Stimulated activated CD4-positive, alpha-beta T cell treated with anti-CD3 and anti-CD28 coated beads, Interleukin-2, amount 100 ng/mL, for 4 hours (primary cell): ENCODE measurements at regions not wholly inside any gene's neighbourhood (a gene's known extent, or its start where the extent isn't known, plus 50 kb on each side); places are given as distances from the start of the nearest gene placed in this dataset.

Experiments
- DNase-seq: peaks from one replicate; pipeline ENCODE4 v3.0.0-alpha.2; 2020; ENCODE audit warnings: low read depth

DNA sequence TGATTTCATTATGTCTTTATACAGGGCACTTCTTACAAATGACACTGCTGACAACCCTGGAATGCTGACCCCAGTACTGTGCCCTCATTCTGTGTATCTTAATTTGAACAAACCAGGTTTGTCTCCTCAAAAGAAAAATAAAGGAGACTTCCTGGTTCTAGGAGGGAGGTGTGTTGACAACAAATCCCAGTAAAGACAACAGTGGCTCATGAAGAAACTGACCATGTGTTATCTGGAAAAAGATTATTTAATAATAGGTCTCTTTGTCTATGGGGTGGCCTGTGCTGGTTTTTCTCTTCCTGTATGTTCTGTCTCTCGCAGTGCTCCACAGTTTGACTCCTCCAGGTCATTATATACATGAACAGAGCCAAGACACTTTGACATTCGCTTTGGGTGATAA is 454.6 kb downstream of the LMO4 start:
- DNase-seq: no peak

DNA sequence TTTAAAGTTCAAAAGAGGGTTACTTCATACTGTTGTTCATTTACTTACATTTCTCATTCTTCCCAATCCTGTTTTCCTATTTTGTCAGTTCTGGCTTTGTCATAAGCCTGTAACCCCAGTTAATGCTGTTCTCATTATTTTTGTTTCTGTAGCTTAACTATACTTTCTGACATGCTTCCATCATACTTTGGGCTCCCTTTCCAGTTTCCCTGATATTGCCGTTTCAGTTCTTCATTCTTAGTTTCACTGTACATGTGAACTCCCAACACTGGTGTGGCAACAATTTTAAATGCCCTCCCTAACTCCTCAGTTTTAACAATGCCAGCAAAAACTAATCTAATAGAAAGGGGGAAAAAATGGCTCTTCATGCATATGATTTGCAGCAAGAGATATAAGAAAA is 456.7 kb downstream of the LMO4 start:
- DNase-seq: no peak

DNA sequence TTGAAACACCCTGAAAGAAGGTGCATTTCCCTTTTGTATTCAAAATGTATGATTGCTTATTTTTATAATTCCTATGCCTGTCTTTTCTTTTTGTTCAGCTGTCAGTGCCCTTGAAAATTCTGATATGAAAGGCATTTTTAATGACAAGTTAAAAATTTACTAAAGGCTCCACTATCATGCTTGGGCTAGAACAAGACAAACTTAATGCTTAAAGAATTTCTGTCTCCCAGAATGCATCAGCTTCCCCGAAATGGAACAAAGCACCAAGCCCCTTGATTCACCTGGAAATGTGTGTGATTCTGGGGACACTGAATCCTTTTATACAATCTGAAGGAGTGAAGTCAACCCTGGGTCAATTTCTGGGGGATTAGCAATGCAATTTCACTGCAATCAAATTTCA is 457.5 kb downstream of the LMO4 start:
- DNase-seq: no peak

DNA sequence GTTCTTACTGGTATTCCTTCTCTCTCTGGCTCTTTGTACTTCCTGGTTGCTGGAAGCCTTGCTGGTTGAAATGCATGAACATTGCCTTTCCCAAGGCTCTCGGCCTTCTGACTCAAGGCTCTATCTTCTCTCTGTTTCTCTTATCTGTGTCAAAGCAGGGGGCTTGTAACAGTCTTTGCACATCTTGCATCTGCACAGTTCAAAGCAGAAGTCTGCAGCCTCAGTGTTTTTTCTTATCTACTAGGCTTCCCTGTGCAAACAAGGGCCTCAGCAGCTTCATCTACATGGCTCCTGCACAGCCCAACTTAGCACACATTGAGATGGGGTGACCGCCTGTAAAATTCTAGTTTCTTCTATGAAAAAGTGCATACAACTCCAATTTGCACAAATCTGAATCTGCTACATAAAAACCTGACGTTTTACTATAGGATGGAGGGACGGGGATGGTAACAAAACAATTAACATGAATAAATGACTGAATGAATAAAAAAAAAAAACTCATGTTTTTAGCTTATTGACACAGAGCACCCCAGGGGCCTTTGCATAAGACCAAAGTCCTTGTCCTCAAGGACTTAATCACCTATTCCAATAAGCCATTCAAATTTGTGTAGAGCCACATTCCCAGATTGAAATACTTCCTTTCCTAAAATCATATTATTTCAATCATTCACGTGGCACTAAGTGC is 458.3 kb downstream of the LMO4 start:
- no peak for DNase-seq

DNA sequence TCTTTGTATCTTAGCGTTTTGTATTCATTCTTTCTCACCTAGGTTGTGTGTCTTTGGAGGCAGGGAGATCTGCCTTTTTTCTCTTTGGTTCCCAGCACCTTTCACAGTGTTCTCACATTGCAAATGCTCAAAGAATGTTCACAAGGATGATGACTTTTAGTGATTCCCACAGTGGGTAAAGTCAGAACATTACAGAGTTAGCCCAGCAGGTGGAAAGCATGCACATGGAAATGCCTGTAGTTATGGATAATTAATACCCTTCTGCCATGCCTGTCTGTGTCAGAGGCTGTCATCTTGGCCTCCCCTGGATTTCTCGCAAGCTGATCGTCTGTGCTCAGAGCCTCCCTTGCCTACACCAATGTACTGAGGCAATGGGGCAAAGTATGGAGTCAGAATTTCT is 458.9 kb downstream of the LMO4 start:
- DNase-seq: no peak

DNA sequence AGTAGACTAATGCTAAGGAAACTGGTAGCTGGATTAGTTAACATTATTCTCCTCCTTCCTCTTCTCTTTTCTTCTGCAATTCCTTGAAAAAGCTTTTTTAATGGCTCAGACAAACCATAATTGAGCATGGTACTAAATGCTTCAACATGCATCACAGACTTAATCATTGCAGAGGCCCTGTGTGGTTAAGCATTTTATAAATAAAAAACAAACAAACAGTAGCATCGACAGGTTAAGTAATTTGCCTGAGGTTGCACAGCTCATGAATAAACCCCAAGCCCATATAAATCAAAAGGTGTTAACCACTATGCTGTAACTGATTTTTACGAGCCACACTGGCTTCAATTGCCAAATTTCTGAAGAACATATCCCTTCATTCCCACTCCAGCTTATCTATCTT is 462.1 kb downstream of the LMO4 start:
- DNase-seq: no peak

DNA sequence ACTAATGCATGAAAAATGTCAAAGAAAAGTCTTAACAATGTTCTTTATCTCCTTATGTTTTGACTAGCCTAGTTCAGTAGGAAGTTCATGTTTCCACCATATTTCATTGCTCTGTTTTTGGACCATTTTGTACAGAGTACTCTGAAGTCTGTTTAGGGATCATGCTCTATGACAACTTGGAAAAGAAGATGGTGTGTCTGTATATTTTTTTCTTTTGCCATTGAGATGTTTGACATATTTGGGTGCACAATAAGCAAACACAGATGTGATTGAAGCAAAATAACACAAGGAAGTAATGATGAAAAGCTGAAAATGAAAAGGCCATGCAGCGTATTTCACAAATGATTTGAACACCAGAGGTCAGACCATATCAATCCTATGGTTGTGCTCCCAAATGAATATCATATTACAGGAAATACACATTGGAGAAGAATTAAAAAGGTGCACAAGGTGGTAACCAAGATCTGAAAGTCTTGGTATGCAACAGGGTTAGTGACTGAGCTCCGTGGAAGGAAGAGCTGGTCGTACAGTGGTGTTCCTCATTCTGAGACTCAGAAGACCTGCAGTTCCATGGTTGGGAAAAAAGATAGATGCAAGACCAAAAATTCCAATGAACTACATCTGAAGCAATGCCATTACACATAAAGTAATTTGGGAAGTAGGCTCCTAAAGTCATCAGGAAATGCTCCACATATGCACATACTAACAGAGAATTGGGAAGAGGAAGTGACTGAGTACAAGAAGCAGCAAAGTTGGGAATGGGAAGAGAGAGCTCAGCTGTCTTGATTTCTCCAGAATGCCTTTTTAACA is 463.5 kb downstream of the LMO4 start:
- no peak for DNase-seq

DNA sequence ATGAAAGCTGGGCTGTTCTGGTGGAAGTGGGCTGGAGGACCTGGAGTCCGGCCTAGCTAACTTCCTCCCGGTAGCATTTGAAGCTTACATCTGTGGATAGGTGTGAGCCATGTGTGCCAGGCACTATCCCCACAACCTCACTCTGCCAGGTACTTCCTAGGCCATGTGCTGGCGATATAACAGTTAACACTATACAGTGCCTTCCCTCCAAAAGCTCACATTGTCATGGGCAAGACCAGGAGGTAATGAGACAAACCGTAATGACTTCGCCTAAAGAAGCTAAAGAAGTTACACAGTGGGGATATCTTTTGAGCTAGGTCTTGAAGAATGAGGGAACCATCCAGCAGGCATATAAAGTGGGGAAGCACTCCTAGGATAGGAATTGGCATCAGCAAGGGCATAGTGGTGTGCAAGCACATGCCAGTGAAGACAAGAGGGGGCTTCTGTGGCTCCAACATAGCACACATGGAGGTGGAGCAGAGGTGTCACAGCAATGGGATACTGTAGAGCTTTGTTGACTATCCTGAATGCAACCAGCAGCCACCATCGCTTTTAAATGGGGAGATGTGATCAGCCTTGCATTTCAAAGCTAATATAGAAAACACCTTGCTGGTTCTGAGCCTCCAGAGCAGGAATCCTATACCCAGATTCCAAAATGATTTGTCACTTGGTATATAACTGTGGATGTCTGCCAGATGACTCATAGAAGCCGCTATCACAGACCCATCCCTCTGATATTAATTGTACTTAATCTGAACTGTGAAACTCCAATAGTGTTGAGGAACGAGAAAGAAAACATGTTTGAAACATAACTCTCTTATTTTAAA is 466.3 kb downstream of the LMO4 start:
- no peak for DNase-seq

DNA sequence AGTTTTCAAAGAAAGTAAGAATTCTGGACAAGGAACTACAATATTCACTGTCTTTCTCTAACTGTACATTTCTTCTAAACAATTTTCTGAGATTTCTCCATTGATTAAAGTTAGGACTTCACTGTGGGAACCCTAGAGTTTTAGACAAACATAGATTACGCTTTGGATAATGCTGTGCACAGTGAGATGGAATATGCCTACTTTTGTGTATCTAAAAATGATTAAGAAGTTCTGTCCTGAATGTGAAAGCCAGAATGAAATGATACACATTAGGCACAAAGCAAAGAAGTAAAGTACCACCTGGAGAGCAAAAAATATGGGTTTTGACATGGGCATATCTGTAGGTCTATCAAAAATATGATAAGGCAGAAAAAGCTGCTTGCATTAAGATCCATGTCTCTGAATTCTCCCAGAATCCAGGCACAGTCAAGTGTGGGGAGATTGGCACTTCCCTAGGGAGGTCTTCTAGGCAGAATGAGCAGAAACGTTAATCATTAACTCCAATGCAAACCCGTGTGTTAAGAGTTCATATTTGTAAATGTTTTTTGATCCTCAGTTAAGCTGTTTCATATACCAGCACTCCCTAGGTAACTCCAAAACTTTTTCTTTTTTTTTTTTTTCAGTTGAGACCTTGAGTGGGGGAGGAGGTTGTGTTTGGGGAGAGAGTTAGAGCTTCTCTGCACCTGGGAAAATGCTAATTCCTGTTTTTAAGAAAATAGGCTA is 467.1 kb downstream of the LMO4 start:
- no peak for DNase-seq

DNA sequence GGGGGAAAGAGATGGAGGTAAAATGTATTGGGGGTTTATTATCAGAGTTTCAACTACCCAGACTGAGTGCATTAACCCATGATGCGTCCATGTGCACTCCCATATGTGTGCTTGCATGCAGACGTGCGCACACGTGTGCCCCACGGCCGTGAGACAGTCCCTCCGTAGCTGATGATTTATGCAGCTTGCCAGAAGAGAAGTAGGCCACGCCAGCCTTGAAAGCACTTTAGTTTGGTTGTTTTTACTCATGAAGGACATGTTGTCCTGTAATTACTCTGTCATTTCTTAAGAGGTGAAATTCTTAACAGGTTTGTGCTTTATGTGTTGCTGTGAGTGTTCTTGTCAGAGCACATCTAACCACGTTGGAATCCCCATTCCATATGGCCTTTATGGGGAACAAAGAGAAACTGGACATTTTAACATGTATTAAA is 467.8 kb downstream of the LMO4 start:
- no peak for DNase-seq

DNA sequence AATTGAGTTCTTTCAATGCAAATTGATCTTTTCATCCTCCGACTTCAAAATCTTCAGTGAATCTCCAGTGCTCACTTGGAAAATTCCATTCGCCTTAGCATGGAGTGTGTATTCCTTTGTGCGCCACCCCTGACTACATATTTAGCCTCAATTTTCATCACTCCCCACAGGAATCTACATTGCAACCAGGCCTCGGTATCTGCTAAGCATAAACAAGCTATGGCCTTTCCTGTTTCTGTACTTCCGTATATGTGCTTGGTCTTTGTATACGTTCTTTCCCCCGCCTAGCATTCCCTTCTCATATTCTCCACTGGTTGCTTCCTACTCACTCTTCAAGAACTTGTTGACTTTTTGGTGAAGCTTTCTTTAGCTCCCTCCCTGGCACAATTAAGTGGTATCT is 470.8 kb downstream of the LMO4 start:
- no peak for DNase-seq

DNA sequence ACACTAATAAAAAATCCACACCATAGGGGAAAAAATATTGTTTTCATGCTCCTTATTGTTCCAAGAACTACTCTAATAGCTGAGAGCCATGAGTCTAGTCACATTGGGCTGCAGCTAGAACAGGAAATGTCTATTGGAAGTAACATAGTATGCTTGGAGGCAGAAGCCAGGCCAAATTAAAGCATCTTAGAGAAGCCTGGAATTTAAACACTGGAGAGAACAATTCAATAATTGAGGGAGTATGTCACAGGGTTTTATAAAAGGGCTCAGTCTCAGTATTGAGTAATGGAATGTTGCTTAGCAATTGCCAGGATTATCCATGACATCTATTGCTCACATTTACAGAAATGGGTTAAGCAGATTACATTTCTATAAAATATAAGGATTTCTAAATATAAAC is 471.3 kb downstream of the LMO4 start:
- DNase-seq: no peak

DNA sequence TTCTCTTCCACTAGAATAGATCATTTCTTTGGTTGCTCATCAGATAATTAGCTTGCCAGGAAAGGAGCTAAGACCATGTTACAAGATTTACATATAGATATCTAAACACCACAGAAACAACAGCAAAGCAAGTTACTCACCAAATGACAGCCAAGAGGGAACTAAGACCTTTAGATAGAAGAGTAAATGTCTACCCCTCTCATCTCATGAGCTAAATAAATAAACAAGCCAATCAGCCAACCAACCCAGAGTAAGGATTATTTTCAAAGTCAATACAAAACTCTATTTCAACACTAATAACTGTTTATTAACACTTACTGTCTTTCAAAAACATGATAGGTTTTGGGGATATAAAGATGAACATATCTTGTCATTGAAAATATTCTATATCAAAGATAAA is 474.7 kb downstream of the LMO4 start:
- DNase-seq: no peak

DNA sequence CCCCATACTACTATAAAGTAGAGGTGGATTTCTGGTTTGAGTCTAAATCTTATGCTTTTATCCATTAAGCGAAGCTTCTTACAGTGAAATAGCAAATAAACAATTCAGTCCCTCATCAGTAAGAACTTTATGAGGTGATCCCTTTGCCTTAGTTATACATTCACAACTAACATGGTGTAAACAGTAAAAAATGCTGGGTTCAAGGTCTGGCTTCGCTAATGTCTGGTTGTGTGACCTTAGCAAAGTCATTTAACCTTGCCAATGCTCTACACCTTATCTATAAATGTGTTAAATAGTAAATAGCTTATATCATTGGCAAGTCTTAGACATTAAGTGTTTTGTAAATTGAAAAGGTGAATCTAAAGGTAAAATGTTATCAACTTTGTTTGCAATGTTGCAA is 475.4 kb downstream of the LMO4 start:
- no peak for DNase-seq

DNA sequence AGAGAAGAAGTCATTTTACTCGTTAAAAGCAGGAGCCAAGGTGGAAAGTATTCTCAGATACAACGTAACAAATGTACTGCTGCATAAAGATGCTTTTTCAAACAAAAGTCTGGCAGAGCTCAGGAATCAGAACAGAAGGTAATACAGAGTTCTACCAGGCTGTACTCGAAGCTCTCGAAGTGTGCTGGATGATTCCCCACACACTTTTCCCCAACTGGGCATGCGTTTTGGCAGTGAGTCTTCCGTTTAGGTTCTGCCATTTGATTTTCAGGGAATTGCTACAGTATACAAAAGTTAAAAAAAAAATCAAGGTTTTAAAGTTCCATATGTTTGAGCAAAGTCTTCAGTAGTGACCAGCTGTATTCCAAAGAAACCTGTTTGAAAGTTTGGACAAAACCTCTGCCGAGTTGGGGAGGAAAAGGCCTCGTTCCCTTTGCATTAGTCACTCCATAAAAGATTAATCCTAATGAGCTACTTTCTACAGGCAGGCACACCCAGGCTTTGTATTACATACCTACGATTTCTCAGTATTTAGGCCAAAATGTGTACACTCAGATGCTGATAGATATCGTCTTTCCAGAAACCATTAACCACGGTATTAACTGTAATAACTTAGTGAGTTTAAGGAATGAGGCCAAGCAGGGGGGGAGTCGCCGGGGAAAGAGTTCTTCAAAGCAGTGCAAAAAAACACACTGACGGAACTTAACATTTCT is 477.1 kb downstream of the LMO4 start:
- no peak for DNase-seq

DNA sequence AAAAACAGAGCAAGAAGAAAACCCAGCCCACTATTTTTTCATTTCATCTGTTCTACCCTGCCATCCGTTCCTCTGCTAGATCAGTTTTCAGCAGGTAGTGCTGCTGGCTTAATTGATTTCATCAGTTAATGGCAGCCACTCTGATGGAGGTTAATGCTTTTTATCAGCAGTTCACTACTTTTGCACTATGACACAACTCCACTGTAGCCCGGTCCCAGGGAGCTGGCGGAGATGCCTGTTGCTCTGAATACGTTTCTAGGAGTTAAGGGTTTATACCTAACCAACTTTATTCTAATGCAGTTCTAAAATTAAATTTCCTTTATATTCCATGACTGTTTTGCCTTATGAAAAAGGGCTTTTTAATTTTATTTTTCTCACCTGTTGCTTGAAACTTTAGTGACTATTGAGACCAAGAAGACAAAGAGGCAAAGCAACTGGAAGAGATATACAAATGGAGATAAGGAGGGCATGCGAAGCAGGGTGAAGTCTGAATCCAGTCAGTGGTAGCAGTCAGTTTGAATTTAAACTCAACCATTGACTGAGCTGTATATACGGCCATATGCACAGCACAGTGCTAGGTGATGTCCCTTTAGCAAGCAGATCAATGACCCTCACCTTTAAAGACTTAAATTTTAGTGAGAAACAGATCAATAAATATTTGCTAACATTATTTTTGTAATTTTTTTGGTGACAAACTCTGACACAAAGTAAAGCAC is 477.9 kb downstream of the LMO4 start:
- no peak for DNase-seq

DNA sequence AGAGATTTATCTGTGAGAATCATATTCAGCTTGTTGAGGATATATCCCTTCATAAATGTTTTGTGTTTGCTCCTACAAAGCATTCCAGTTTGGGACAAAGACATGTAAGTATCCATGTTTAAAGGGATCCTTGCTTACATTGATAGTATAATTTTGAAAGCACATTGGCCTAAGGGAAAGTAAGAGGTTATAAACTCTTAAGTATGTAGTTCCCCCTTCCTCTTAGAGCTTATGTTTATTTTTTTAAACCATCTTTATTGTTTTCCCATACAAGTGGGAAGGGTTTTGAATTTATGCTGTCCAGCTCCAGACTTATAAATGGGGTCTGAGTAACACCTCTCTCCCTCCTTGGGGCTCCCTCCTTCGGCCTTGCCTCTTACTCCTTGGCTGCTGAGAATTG is 481.5 kb downstream of the LMO4 start:
- DNase-seq: no peak

DNA sequence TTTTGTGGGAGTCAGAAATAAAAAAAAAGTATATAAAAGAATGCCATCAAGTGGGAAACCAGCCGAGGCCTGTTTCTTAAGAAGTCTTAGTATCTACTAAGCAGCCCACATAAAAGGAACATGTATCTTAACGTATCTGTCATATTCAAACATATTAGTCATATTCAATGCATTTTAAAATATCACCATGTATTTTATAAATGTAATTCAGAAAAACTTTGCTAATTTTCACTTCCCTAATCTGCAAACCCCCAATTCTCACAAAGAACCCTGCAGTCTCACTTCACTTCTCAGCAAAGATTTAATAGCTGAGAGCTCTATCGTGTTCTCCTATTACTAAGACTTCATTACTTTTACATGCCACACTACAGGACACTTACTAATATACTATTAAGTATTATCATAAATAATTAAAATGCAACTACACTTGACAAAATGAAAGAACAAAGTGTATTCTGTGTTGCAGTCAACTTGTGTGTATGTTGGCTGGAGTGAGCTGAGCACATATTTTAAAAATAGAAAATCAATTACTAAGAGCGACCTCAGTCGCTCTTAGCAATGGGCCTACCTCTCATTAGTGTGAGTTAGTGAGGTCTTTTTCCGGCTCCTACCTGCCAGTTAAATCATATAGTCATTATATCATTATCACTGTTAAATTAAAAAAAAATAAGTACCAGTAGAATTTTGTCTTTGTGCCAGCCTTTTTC is 484.3 kb downstream of the LMO4 start:
- DNase-seq: no peak

DNA sequence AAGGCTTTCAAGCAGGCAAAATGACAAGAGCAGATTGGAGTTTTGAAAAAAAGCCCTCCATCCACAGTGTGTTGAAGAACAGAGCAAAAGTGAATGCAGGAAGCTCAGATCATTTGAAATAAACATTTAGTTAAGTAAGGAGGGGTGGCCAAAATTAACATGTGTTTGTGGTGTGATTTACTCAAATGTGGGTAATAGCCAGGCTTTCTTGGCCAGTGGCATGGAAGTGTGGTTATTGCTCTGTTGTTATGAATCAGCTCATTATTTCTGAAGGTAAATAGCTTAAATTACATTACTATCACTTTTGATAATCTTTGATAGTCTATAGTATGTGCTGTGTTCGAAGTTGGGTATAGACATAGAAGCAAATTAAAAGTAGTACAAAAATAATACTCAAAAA is 485.9 kb downstream of the LMO4 start:
- DNase-seq: no peak

DNA sequence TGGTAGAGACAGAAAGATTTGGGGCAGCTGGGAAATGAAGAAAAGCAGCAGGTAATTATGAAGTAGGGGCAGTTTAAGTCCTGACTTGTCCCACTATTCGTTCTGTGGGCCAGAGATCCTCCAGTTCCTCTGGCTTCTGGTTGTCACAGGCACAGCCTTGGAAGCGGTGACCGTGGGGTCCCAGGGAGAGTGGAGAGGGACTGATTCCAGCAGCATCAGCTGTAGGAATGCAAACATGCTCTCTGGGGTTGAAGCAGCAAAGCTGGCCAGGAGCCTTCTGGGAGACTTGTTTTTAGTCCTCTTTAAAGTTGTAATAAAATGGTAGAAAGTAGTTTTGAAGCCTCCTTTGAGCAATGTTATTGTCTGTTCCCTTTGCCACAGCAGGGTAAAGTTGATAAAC is 488.0 kb downstream of the LMO4 start:
- no peak for DNase-seq
